Activated CD8-positive, alpha-beta memory T cell treated with anti-CD3 and anti-CD28 coated beads for 1 hour (primary cell): ENCODE measurements at regions not wholly inside any gene's neighbourhood (a gene's known extent, or its start where the extent isn't known, plus 50 kb on each side); places are given as distances from the start of the nearest gene placed in this dataset.
"Not testable (repeated sequence)": the region's sequence is repeated elsewhere in the genome, so short reads cannot be mapped to it uniquely, and the experiment has no call there.

Experiments
- DNase-seq, 2 donors: peaks; one replicate each; pipeline ENCODE4 v3.0.0-alpha.2; 2020; ENCODE audit warnings: low read depth in 1 of 2; ENCODE audit errors: extremely low read depth in 1 of 2

GRCh38 chr9:29976981-29977380 lies 2403.7 kb upstream of the C9orf72 start:
- DNase-seq: no peak

DNA sequence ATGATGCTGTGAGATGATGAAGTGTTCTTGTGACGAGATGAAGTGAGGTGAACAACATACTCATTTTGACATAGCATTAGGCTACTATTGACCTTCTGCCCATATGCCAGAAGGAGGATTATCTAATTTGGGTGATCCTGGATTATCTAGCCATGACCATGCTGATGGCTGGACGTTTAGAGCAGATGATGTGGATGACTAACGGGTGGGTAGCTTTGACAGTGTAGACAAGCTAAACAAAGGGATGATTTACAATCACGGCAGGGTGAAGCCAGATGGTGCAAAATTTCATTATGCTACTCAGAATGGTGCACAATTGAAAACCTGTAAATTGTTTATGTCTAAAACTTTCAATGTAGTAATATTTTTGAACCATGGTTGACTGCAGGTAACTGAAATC lies 2403.4 kb upstream of the ACO1 start:
- no peak for DNase-seq

DNA sequence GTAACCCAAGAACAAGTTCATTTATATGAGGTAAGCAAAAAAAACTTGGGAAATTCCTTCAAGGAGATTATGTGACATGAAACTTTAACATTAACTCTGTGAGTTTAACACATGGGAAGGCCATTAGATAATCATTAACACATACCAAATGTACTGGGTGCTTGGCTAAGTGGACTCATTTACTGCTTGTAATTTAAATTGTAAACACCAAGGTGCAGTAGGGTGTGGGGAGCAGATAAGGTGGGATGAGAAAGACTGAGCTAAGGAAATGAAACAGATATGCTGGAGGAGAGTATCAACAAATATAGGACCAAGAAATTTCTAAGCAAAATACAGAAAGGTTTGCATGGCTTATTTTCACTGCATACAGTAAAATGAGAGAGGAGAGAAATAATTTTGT lies 2384.8 kb upstream of the ACO1 start:
- DNase-seq: no peak

DNA sequence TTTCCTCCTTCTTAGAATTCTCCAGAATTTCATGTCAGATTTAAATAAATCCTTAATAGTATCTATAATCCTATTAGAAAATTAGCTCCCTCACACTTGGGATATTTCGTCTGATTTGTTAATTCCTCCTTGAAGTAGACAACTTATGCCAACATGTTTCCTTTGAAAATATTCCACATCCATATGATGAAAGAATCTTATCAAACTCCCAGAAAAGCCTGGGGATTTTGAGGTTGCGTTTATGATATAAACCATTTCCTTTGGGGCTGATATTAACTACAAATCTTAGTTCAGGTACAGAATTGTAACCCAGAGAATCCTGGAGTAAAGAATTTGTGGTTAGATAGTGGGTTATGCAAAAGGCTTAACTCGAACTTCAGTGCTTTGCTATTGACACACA lies 2373.8 kb upstream of the ACO1 start:
- no peak for DNase-seq

GRCh38 chr9:30012622-30013021 lies 2371.8 kb upstream of the ACO1 start:
- no peak for DNase-seq

DNA sequence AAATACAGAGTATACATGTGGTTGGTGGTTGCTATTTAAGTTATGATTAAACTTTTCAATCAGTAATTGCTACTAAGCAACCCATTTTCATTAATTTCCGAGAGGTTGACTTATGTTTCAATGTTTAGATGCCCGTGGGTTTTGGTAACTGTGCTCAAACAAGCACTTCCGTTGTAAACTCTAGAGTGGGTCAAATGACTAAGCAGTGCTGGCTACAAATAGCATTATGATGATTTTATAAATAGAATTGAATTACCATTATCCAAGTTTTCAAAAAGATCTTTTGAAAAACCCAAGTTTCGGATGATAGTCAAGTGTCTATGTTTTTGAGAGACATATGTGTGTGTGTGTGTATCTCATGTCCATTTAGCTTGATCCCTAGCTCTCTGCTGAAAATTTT lies 2369.4 kb upstream of the ACO1 start:
- no peak for DNase-seq

DNA sequence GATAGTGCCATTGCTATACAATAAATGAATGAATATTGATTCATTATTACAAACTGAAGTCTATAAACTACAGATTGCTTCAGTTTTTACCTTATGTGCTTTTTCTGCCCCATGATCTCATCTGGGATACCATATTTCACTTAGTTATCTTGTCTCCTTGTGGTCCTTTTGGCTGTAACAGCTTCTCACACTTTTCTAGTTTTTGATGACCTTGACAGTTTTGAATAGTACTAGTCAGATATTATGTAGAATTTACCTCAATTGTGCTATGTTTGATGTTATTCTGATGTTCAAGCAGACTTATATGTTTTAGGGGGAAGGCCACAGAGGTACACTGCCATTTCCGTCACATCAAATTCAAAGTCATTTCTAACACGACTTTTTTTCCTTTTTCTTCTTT lies 2364.3 kb upstream of the ACO1 start:
- DNase-seq: no peak

GRCh38 chr9:30035761-30036160 lies 2348.7 kb upstream of the ACO1 start:
- no peak for DNase-seq

GRCh38 chr9:30036558-30036957 lies 2347.9 kb upstream of the ACO1 start:
- DNase-seq: no peak

DNA sequence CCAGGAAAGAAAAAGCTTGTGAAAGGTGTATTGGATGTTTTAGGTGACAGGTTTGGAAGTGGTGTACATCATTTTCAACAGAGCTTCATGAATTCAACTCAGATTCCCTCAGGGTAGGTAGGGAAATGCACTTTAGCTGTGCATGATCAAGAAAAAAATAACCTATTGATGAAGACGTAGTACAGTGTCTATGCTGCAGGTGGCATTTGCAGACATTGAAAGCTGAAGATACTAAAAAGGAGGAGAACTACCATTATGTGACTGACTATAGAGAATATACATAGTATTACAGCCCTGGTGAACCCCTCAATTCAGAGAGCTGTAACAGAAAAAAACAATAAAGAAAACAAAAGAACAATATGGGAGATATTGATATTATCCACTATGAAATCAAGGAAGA lies 2344.7 kb upstream of the ACO1 start:
- no peak for DNase-seq

GRCh38 chr9:30048396-30048795 lies 2336.0 kb upstream of the ACO1 start:
- DNase-seq: no peak

GRCh38 chr9:30058463-30058862 lies 2326.0 kb upstream of the ACO1 start:
- DNase-seq: no peak

GRCh38 chr9:30060976-30061375 lies 2323.5 kb upstream of the ACO1 start:
- DNase-seq: no peak

GRCh38 chr9:30065888-30066287 lies 2318.6 kb upstream of the ACO1 start:
- DNase-seq: no peak

GRCh38 chr9:30069236-30069635 lies 2315.2 kb upstream of the ACO1 start:
- DNase-seq: not testable (repeated sequence)

- DNase-seq: no peak
Observed at GRCh38 chr9:30075022-30075421, 2309.4 kb upstream of the ACO1 start.

DNA sequence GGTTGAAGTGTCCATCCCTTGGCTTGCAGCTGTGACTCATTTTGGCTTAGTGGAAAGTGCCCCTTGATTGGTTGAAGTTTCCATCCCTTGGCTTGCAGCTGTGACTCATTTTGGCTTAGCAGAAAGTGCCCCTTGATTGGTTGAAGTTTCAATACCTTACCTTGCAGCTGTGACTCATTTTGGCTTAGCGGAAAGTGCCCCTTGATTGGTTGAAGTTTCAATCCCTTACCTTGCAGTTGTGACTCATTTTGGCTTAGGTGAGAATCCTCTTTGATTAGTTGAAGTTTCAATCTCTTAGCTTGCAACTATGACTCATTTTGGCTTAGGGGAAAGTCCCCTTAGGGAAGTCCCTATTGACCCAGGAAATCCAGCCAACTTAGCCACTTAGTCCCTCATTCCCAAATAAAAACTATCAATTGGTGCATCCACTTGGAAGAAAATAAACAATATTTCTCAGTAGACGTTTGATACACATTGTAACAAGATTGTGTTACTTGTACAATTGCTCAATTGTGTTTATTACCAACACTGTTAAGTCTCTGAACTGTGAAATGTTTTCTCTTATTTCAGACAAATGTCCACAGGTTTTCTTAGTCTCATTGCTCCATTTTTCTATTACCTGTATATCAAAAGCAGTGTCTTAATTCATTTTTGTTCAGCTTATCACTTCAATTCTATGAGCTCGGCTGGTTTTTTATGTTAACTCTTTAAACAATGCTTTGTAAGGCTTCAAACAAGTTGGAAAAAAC lies 2308.8 kb upstream of the ACO1 start:
- DNase-seq: no peak

- DNase-seq: no peak
Observed at GRCh38 chr9:30078195-30078594, 2306.2 kb upstream of the ACO1 start.

GRCh38 chr9:30089428-30089827 lies 2295.0 kb upstream of the ACO1 start:
- DNase-seq: no peak

DNA sequence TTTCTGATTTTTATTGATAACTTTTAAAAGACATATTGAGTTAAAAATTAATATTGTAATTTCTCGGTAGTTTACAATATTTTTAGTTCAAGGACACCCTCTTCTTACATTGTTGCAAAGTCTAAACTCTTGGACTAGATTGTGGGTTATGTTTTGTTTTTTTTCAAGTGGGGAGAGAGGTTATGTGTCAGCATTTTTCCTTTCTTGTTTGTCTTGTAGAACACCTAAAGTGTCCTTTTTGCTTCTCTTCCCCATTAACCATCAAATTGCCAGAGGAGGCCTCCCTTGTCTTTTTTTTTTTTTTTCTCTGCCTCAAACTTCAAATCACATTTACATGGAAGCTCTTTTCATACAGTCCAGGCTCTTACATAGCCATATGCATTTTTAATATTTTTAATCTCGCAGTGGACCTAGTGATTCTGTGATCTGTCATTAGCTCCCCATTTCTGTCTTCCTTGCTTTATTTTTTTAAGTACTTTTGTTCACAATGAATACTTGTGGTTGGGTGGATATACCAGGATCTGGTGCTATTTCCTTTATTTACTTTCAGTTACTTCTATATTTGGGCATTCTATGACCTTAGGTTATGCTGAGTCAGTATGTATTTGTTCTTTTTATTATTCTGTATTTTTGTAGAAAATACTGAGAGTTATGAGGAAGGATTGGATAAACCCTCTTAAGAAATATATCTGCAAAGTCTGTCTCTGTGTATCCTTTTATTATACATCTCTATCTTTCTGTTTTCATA lies 2280.6 kb upstream of the ACO1 start:
- no peak for DNase-seq

DNA sequence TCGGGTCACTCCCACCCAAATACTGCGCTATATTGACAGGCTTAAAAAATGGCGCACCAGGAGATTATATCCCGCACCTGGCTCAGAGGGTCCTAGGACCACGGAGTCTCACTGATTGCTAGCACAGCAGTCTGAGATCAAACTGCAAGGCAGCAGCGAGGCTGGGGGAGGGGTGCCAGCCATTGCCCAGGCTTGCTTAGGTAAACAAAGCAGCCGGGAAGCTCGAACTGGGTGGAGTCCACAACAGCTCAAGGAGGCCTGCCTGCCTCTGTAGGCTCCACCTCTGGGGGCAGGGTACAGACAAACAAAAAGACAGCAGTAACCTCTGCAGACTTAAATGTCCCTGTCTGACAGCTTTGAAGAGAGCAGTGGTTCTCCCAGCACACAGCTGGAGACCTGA lies 2277.3 kb upstream of the ACO1 start:
- DNase-seq: not testable (repeated sequence)

GRCh38 chr9:30116673-30117217 lies 2267.7 kb upstream of the ACO1 start:
- DNase-seq: no peak
